Ishikawa (cell line): ENCODE measurements at regions not wholly inside any gene's neighbourhood (a gene's known extent, or its start where the extent isn't known, plus 50 kb on each side); places are given as distances from the start of the nearest gene placed in this dataset.

Experiments used
- CEBPB ChIP-seq: IDR thresholded peaks from 2 replicates; pipeline ENCODE4 v1.6.1; 2012
- CREB1 ChIP-seq: IDR thresholded peaks from 2 replicates; pipeline ENCODE4 v1.6.1; 2012; ENCODE audit warnings: low read depth
- EGR1 ChIP-seq: IDR thresholded peaks from 2 replicates; pipeline ENCODE4 v1.6.1; 2012
- EP300 ChIP-seq: IDR thresholded peaks from 2 replicates; pipeline ENCODE4 v1.6.1; 2012; ENCODE audit warnings: borderline replicate concordance
- FOXM1 ChIP-seq: IDR thresholded peaks from 2 replicates; pipeline ENCODE4 v1.6.1; 2012; ENCODE audit warnings: low read depth, borderline replicate concordance
- NFIC ChIP-seq: IDR thresholded peaks from 2 replicates; pipeline ENCODE4 v1.6.1; 2012
- RAD21 ChIP-seq: IDR thresholded peaks from 2 replicates; pipeline ENCODE4 v1.6.1; 2012; ENCODE audit warnings: low read depth
- TAF1 ChIP-seq: IDR thresholded peaks from 2 replicates; pipeline ENCODE4 v1.6.1; 2012; ENCODE audit warnings: low read depth, mild to moderate bottlenecking
- TCF12 ChIP-seq: IDR thresholded peaks from 2 replicates; pipeline ENCODE4 v1.6.1; 2012; ENCODE audit warnings: low read depth
- TEAD4 ChIP-seq: IDR thresholded peaks from 2 replicates; pipeline ENCODE4 v1.6.1; 2012
- YY1 ChIP-seq: IDR thresholded peaks from 2 replicates; pipeline ENCODE4 v1.6.1; 2012; ENCODE audit warnings: low read depth
- ZBTB7A ChIP-seq: IDR thresholded peaks from 2 replicates; pipeline ENCODE4 v1.6.1; 2012; ENCODE audit warnings: low read depth
- TF ChIP-seq, protein P1 (sequence below): IDR thresholded peaks from 2 replicates; pipeline ENCODE4 v1.6.1; 2012; ENCODE audit warnings: low read depth, mild to moderate bottlenecking
- TF ChIP-seq, protein P2 (sequence below): IDR thresholded peaks from 2 replicates; pipeline ENCODE4 v1.6.1; 2012
- TF ChIP-seq, protein P3 (sequence below): IDR thresholded peaks from 2 replicates; pipeline ENCODE4 v1.6.1; 2012

DNA sequence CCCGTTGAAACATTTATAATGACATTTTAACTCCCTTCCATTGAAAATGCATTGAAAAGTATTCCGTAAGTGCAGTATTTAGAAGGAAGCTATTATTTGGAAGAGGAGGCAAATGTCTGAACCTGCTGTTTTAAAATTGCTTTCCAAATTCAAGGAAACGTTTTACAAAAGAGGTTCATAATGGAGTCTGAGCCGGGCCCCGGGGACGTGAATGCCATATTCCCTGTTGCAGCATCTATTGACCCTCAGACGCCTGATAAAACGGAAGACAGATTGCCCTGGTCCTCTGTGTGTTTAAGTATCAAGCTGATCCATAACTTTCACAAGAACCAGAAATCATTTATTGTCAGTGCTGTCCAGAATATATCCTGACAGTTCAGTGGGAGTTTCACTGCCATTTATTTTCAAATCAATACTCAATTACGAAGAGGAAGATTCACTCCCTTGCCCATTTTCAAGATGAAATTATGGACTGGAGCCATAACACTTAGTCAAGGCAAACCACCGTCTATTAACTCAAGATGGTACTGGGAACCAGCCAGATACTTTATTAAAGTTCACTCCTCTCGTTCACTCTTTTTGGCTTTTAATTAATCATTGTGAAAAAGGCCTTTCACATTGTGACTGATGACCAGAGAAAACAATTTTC is 435.7 kb upstream of the PFKP start:
- TF ChIP-seq EGR1 (no peak), TAF1 (no peak), CREB1 (no peak)

DNA sequence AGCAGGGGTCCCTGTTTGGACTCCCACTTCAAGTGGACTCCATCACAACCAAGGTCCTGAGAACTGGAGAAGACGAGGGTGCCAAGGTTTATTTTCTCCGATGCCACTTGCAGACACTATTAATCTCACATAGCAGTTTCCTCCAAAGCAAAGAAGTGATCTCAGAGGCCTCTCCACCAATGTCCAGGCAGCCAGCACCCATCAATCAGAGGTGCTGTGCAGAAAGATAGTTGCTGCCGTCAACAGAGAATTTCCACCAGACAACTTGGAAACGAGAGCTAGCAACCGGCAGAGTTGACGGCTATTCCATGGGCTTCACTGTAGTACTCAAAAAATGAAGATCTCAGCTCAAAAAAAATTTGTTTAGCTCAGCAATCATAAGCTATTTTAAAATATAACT is 438.6 kb upstream of the PFKP start:
- TF ChIP-seq ZBTB7A (no peak), YY1 (no peak), FOXM1 (no peak), CEBPB (no peak)

DNA sequence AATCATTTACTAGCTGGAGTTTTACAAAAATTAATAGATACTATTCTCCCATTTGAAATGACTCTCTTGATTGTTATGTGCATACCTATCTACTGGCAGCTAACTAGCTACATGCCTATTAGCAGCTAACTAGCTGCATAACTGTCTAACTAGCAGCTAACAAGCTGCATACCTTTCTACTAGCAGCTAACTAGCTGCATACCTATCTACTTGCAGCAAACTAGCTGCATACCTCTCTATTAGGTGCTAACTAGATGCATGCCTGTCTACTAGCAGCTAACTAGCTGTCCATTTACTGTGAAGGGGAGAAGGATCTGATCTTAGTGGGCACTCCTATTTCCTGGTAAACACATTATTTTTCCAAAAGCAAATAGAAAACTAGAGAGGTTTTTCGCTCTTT is 439.4 kb upstream of the PFKP start:
- no peak for TF ChIP-seq EGR1

DNA sequence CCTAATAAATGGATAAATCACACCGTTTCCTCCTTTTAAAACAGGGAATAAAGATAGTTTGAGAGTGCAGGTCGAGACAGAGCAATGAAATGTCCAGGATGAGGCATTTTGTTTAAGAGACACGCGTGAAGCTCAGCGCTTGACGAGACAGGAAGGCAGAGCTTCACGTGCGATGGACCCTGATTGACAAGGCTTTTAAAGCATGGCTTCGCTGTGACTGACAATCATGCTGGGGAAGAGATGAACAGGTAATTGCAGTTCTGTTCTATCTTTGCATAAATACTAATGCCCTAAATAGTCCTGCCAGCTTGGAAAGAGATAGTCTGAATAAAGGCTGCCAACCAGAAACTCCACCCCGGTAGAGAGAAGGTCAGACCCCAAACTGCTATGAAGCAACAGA is 442.3 kb upstream of the PFKP start:
- TF ChIP-seq CREB1: no peak
- no peak for TF ChIP-seq CEBPB
- no peak for TF ChIP-seq EGR1
- TF ChIP-seq NFIC: no peak
- TF ChIP-seq TEAD4: no peak
- TF ChIP-seq RAD21: no peak
- TF ChIP-seq, protein P1, sequence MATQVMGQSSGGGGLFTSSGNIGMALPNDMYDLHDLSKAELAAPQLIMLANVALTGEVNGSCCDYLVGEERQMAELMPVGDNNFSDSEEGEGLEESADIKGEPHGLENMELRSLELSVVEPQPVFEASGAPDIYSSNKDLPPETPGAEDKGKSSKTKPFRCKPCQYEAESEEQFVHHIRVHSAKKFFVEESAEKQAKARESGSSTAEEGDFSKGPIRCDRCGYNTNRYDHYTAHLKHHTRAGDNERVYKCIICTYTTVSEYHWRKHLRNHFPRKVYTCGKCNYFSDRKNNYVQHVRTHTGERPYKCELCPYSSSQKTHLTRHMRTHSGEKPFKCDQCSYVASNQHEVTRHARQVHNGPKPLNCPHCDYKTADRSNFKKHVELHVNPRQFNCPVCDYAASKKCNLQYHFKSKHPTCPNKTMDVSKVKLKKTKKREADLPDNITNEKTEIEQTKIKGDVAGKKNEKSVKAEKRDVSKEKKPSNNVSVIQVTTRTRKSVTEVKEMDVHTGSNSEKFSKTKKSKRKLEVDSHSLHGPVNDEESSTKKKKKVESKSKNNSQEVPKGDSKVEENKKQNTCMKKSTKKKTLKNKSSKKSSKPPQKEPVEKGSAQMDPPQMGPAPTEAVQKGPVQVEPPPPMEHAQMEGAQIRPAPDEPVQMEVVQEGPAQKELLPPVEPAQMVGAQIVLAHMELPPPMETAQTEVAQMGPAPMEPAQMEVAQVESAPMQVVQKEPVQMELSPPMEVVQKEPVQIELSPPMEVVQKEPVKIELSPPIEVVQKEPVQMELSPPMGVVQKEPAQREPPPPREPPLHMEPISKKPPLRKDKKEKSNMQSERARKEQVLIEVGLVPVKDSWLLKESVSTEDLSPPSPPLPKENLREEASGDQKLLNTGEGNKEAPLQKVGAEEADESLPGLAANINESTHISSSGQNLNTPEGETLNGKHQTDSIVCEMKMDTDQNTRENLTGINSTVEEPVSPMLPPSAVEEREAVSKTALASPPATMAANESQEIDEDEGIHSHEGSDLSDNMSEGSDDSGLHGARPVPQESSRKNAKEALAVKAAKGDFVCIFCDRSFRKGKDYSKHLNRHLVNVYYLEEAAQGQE: no peak
- TF ChIP-seq FOXM1: no peak
- TF ChIP-seq, protein P2, sequence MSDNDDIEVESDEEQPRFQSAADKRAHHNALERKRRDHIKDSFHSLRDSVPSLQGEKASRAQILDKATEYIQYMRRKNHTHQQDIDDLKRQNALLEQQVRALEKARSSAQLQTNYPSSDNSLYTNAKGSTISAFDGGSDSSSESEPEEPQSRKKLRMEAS: no peak

DNA sequence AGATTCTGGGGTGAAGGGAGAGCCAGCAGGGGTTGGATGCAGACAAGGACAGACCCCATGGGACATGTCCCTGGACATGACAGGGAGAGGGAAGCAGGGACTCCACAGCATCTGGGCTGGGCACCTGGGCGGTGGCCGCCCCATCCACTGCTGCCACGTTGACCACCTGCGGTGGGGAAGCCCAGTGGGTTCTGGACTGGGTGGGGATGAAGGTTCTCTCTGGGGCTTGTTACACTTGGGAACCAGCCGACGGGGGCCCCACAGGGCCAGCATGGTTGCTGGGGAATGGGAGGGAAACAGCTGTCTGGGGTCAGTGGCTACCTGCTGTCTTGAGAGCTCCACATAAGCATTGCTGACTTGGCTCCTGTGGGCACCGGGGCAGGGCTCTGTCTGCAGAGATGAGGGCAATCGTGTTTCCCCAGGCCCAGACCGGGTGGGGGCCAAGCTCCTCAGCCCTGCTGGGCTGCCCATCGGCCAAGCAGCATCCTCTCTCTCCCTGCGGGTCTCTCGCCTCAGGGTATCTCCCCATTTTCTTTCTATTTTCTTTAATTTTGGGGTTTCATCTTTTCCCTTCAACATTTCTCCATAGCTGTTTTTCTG is 443.6 kb upstream of the PFKP start:
- TF ChIP-seq FOXM1 (no peak), EGR1 (no peak), TEAD4 (no peak), NFIC (no peak), CEBPB (no peak)

DNA sequence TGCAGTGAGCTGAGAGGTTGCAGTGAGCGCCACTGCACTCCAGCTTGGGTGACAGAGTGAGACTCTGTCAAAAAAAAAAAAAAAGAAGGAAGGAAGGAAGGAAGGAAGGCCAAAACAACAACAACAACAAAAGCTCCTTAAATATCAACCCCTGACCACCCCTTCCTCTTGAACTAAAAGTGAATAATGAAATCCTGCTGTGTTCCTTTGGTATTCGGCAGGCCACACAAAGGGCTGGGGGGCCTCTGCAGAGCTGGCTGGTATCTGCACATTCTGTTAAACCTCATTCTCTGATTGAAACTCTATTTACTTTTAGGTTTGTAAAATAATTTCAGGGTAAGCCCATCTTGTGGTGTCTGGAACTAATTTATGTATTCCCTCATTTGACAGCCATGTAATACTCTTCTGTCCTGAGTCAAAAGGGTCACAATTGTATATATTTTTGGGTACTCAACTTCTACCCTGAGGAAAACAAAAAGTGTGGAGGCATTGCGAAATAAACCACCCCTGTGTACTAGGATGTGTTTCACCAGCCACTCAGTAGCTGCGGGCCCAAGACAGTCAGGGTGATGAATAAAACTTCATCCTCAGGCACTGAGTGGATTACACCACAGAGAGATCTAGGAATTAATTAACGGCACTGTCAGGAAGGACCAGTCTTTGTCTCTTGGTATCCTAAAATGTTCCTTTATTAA is 446.4 kb upstream of the PFKP start:
- TF ChIP-seq, protein P3, sequence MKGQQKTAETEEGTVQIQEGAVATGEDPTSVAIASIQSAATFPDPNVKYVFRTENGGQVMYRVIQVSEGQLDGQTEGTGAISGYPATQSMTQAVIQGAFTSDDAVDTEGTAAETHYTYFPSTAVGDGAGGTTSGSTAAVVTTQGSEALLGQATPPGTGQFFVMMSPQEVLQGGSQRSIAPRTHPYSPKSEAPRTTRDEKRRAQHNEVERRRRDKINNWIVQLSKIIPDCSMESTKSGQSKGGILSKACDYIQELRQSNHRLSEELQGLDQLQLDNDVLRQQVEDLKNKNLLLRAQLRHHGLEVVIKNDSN: no peak
- TF ChIP-seq YY1: no peak

DNA sequence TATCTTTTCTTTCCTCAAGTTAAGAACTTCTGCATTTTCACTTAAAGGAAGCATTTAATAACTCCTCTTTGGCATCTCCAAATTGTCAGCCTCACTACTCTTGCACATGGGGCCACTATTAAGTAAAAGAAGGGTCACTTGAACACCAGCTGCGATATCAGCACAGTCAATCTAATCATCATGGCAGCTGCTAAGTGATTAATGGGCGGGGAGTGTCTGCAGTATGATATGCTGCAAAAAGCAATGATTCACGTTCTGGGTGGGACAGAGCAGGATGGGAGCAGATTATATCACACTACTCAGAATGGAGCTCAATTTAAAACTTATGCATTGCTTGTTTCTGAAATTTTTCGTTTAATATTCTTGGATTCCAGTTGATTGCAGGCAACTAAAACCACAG is 447.4 kb upstream of the PFKP start:
- no peak for TF ChIP-seq TCF12
- TF ChIP-seq RAD21: no peak
- no peak for TF ChIP-seq YY1
- TF ChIP-seq, protein P3: no peak
- no peak for TF ChIP-seq NFIC
- TF ChIP-seq, protein P1: no peak
- no peak for TF ChIP-seq EGR1
- TF ChIP-seq FOXM1: no peak
- TF ChIP-seq ZBTB7A: no peak
- no peak for TF ChIP-seq CEBPB
- no peak for TF ChIP-seq TAF1
- no peak for TF ChIP-seq EP300
- no peak for TF ChIP-seq CREB1
- TF ChIP-seq, protein P2: no peak
- no peak for TF ChIP-seq TEAD4
